Vagina (tissue), 2 donors: ENCODE measurements at regions not wholly inside any gene's neighbourhood (a gene's known extent, or its start where the extent isn't known, plus 50 kb on each side); places are given as distances from the start of the nearest gene placed in this dataset.
"Not testable (repeated sequence)": the region's sequence is repeated elsewhere in the genome, so short reads cannot be mapped to it uniquely, and the experiment has no call there.

ENCODE experiments used
- CTCF ChIP-seq, 3 experiments: fragments of 450-650 bp in 2 of 3; fragments of 200-600 bp in 1 of 3; sonication (generic) in 1 of 3; IDR thresholded peaks; one replicate each; pipeline ENCODE4 v1.5.1; 2017 to 2019; ENCODE audit warnings: antibody characterized with exemption in 3 of 3, mild to moderate bottlenecking in 2 of 3, moderate library complexity in 2 of 3
- POLR2A ChIP-seq, 2 donors: fragments of 450-650 bp; IDR thresholded peaks; one replicate each; pipeline ENCODE4 v1.6.1; 2017; ENCODE audit warnings: antibody characterized with exemption in 2 of 2, mild to moderate bottlenecking in 2 of 2, moderate library complexity in 2 of 2
- POLR2AphosphoS5 ChIP-seq, 2 donors: sonication (generic); formaldehyde crosslinking; IDR thresholded peaks; one replicate each; pipeline ENCODE4 v1.9.0; 2017; ENCODE audit warnings: antibody characterized with exemption in 2 of 2, mild to moderate bottlenecking in 2 of 2, low read depth in 1 of 2; ENCODE audit not compliant: insufficient read depth in 1 of 2

GRCh38 chr20:47443060-47443459, 58.6 kb upstream of the NCOA3 start:
- not testable (repeated sequence) for TF ChIP-seq CTCF (IDR thresholded peaks at IDR 0.05); POLR2A (IDR thresholded peaks at IDR 0.05); POLR2AphosphoS5 (IDR thresholded peaks at IDR 0.05; ENCODE audit: insufficient read depth in 1 of 2, low read depth in 1 of 2)
